Duodenal mucosa (tissue), 2 donors: ENCODE measurements at regions not wholly inside any gene's neighbourhood (a gene's known extent, or its start where the extent isn't known, plus 50 kb on each side); places are given as distances from the start of the nearest gene placed in this dataset.
"Not testable (repeated sequence)": the region's sequence is repeated elsewhere in the genome, so short reads cannot be mapped to it uniquely, and the experiment has no call there.

Experiments used
- H3K27ac ChIP-seq: one replicate; pipeline ENCODE4 v1.7.0; 2013; ENCODE audit warnings: low read depth, low read length
- H3K27me3 ChIP-seq, 2 donors: one replicate each; pipeline ENCODE4 v1.7.0; 2013; ENCODE audit warnings: low read length in 2 of 2, control low read depth in 1 of 2; ENCODE audit not compliant: insufficient read depth in 2 of 2, control insufficient read depth in 1 of 2
- H3K36me3 ChIP-seq, 2 donors: one replicate each; pipeline ENCODE4 v1.7.0; 2013; ENCODE audit warnings: low read length in 2 of 2, control low read depth in 1 of 2; ENCODE audit not compliant: insufficient read depth in 2 of 2, control insufficient read depth in 1 of 2
- H3K4me1 ChIP-seq, 2 donors: one replicate each; pipeline ENCODE4 v1.7.0; 2013; ENCODE audit warnings: low read length in 2 of 2, control low read depth in 1 of 2; ENCODE audit not compliant: insufficient read depth in 2 of 2, control insufficient read depth in 1 of 2
- H3K4me3 ChIP-seq, 2 donors: one replicate each; pipeline ENCODE4 v1.7.0; 2013; ENCODE audit warnings: low read length in 2 of 2, low read depth in 1 of 2
- H3K9ac ChIP-seq, 2 donors: one replicate each; pipeline ENCODE4 v1.7.0; 2013; ENCODE audit warnings: low read length in 2 of 2, low read depth in 1 of 2
- H3K9me3 ChIP-seq, 2 donors: one replicate each; pipeline ENCODE4 v1.7.0; 2013; ENCODE audit warnings: low read length in 2 of 2, control low read depth in 1 of 2; ENCODE audit not compliant: control insufficient read depth in 1 of 2

DNA sequence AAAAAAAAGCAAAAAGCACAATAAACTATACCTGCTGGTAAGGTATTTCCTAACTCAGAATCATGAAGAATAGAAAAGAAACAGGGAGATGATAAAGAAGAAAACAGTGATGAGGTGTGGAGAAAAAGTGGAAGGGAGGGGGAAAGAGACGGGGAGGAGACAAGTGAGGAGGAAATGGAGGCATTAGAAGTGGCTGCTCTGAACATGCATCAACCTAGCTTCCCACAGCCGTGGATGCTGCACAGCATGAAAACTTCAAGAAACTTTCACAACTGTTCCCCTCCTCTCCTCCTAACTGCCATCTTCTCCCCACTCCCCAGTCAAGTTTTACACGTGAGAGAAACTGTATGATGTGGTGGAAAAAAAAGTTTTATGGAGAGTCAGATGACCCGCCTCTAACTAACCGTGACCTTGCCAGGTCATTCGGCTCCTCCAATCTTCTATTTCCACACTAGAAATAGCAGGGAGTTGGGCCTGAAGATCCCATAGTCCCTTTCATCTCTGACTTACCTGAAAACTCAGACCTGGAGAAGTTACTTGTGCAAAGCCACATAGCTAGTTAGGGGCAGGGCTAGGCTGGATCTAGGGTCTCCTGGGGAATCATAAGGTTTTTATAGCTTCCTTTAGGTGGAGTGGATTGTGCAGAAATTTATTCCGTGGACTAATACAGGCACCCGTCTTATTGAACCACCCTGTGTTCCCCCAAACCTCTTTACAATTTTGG is 461.9 kb downstream of the KLF5 start:
- peak overlapping the region; percentile 37 to 40 for H3K4me3 ChIP-seq
- H3K36me3 ChIP-seq: no peaks in the 10 kb centered on the region
- no peak overlapping the region for H3K27ac ChIP-seq
- no peaks in the 10 kb centered on the region for H3K9me3 ChIP-seq
- peaks cover 7 to 8% of the 10 kb centered on the region in 2 donors for H3K4me1 ChIP-seq
- peak overlapping the region in 1 of 2 donors; percentile 12 for H3K9ac ChIP-seq
- no peaks in the 10 kb centered on the region for H3K27me3 ChIP-seq

DNA sequence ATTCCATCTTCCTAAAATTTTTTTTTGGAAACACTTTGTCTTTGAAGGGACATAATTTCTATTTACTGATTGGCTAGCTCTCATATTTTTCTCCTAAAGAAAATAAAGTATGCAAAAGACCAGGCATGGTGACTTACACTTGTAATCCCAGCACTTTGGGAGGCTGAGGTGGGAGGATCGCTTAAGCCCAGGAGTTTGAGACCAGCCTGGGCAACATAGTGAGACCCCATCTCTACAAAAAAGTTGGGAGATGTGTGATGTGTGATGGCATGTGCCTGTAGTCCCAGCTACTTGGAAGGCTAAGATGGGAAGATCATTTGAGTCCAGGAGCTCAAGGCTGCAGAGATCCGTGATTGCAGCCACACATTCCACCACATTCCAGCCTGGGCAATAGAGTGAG is 461.3 kb downstream of the KLF5 start:
- not testable (repeated sequence) for H3K4me3 ChIP-seq, H3K27me3 ChIP-seq, H3K9me3 ChIP-seq

DNA sequence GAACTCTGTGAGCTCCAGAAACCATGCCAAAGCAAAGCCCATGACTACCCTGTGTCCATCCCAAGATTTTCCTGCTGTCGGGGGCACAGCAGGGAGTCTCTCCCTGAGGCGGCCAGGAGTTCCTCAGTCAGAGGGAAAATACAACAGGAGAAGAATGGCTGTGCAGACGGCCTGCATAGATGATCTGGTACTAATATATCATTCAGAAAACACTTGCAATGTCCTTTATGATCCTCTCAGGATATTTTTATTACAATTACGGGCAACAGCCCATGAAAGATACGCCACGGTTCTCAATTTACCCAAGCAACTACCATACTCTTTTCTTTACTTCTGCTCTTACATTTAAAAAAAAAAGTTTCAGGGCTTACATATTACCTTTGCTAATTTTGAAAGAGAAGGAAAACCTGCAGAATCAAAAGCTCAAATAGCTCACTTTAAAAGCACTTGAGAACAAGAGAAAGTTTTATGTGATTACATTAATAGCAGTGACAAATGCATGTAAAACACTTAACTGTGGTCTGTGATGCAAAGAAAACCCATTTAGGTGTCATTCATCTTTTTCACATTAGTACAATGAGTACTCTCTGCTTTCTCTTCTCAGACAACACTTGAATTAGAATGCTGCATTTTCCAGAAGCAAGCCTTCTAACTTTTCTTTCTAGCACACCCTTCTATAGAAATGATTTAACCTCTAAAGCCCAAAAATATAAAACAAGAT is 460.8 kb downstream of the KLF5 start:
- no peaks in the 10 kb centered on the region for H3K27me3 ChIP-seq
- no peak overlapping the region for H3K9ac ChIP-seq
- no peak overlapping the region for H3K27ac ChIP-seq
- no peaks in the 10 kb centered on the region for H3K36me3 ChIP-seq
- no peak overlapping the region for H3K4me3 ChIP-seq
- peaks cover 7 to 8% of the 10 kb centered on the region in 2 donors for H3K4me1 ChIP-seq
- H3K9me3 ChIP-seq: no peaks in the 10 kb centered on the region

More for the DNA sequence above, 461.3 kb downstream of the KLF5 start:
- not testable (repeated sequence) for H3K36me3 ChIP-seq, H3K9ac ChIP-seq, H3K27ac ChIP-seq, H3K4me1 ChIP-seq

DNA sequence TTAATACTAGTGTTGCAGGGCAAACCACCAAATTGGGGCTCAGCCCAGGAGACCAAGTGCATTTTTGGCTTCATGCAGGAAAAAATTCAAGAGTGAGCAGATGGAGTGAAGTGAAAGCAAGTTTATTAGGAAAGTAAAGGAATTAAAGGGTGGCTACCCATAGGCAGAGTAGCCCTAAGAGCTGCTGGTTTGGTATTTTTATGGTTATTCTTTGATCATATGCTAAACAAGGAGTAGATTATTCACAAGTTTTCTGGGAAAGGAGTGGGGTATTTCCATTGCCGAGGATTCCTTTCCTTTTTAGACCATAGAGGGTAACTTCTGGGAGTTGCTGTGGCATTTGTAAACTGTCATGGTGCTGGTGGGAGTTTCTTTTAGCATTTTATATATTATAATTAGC is 459.0 kb downstream of the KLF5 start:
- no peaks in the 10 kb centered on the region for H3K9me3 ChIP-seq
- no peak overlapping the region for H3K9ac ChIP-seq
- H3K27me3 ChIP-seq: no peaks in the 10 kb centered on the region
- H3K4me1 ChIP-seq: peaks cover 7 to 8% of the 10 kb centered on the region in 2 donors
- H3K27ac ChIP-seq: no peak overlapping the region
- no peak overlapping the region for H3K4me3 ChIP-seq
- no peaks in the 10 kb centered on the region for H3K36me3 ChIP-seq

DNA sequence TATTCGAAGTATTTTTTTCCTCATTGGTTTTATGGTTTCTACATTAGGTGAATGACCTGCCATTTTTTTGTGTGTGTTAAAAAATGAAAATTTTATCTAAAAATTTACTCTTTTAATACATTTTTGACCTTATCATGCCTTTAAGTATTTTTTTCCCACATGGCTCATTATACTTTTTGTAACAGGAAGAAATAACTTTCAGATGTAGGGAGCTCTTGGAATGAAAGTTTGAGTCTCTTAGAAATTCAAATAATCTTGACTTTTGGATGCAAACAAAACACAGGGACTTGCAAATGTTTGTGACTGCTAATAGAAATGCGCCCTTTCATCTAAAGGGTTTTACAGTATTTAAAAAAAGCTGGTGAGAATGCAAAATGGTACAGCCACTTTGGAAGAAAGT is 457.9 kb downstream of the KLF5 start:
- H3K4me1 ChIP-seq: peaks cover 7 to 8% of the 10 kb centered on the region in 2 donors
- no peaks in the 10 kb centered on the region for H3K27me3 ChIP-seq
- no peak overlapping the region for H3K27ac ChIP-seq
- H3K4me3 ChIP-seq: no peak overlapping the region
- H3K36me3 ChIP-seq: no peaks in the 10 kb centered on the region
- no peaks in the 10 kb centered on the region for H3K9me3 ChIP-seq
- H3K9ac ChIP-seq: no peak overlapping the region

DNA sequence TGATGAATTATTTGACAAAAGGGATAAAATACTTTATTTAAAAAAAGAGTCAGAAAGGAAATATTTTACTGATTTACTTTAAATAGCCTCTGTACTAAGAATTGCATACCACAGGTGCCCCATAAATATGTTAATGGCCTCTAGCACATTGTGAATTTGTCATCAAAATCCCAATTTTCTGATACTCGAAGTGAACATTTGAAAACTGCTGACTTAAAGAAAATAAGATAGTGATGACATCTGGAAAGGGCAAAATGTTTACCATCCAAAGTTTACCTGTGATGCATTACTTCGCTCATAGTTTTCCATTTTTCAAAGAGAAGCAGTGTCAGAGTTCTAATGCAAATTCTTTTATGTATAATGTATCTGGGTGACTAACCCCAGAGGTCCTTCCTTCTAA is 455.4 kb downstream of the KLF5 start:
- Histone ChIP-seq H3K9ac (no peak overlapping the region), H3K27me3 (no peaks in the 10 kb centered on the region), H3K4me3 (no peak overlapping the region), H3K4me1 (no peaks in the 10 kb centered on the region), H3K9me3 (no peaks in the 10 kb centered on the region), H3K36me3 (no peaks in the 10 kb centered on the region), H3K27ac (no peak overlapping the region)

DNA sequence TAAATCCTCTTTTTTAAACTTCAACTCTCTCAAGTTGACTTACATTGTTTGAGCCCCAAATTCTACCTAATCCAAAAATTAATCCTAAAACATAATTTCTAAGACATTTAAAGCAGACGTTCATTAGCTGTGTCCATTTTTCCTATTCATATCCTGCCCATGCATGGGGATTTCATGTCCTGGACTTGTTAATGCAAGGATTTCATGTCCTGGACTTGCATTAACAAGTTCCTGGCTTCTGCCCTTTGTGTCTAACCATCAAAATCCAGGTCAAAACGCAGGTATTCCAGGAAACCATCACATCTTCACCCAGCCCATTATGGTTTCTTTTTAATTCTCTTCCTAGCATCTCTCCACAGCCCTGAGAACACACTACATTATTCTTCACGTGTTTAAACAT is 454.9 kb downstream of the KLF5 start:
- no peak overlapping the region for H3K27ac ChIP-seq
- H3K27me3 ChIP-seq: no peaks in the 10 kb centered on the region
- no peaks in the 10 kb centered on the region for H3K9me3 ChIP-seq
- H3K4me3 ChIP-seq: no peak overlapping the region
- no peak overlapping the region for H3K9ac ChIP-seq
- no peaks in the 10 kb centered on the region for H3K4me1 ChIP-seq
- H3K36me3 ChIP-seq: no peaks in the 10 kb centered on the region

DNA sequence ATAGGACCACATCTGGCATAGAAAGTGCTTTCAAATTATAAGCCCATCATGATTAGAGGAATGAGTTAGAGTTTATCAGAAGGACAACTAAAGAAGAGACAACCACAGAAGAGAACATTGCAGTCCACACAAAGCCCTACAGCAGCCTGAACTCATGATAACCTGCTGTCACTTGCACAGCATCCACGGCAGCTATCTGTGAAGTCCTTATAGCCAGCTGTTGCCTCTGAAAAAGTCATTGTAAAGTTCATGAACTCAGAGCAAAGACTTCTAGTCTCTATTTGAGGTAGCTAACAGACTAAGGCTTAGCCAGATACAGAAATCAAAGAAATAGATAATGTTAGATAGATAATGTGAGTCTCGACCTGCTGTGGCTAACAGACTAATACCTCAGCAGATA is 450.0 kb downstream of the KLF5 start:
- Histone ChIP-seq H3K9me3 (no peaks in the 10 kb centered on the region), H3K36me3 (no peaks in the 10 kb centered on the region)

DNA sequence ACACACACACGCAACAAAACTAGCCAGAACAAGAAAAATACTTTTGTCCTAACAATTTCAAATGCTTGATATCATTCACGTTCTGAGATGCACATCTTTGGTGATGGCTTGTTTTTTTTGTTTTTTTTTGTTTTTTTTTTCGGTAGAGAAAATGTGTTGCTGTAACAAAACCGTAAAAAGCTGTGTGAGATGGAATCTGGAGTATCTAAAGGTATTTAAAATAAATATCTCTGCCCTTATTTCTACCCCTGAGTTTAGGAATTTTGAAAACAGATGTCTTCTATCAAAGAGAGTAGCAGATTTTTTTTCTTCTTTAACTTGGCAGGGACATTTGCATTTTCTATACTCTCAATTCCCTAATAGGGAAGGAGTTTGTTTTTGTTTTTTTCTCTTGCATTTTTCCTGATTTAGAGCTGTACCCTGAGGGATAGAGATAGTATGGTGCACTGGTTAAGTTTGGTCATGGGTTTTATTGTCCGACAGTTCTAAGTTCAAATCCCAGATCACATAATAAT is 446.6 kb downstream of the KLF5 start:
- no peaks in the 10 kb centered on the region for H3K27me3 ChIP-seq
- no peaks in the 10 kb centered on the region for H3K4me1 ChIP-seq
- no peak overlapping the region for H3K9ac ChIP-seq
- H3K4me3 ChIP-seq: no peak overlapping the region
- no peaks in the 10 kb centered on the region for H3K36me3 ChIP-seq
- no peak overlapping the region for H3K27ac ChIP-seq
- H3K9me3 ChIP-seq: no peaks in the 10 kb centered on the region

More for the DNA sequence above, 450.0 kb downstream of the KLF5 start:
- Histone ChIP-seq H3K27ac (no peak overlapping the region), H3K4me1 (no peaks in the 10 kb centered on the region), H3K4me3 (no peak overlapping the region), H3K27me3 (no peaks in the 10 kb centered on the region), H3K9ac (no peak overlapping the region)

DNA sequence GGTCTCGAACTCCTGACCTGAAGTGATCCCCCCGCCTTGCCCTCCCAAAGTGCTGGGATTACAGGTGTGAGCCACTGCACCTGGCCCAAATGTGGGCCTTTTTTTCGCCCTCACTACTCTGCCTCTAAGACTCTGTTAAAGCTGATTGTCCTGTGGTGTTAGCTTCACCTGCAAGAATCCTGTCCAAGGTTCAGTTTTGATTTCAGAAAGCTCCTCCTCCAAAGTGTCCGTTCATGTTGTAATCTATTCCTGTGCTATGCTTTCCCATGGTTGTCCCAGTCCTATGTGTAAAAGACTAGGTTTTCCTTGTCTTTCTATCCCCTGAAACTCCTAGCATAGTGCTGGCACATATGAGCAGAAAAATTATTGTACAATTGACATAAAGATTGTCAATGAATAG is 440.9 kb downstream of the KLF5 start:
- H3K27ac ChIP-seq: no peak overlapping the region
- no peaks in the 10 kb centered on the region for H3K4me1 ChIP-seq
- no peaks in the 10 kb centered on the region for H3K9me3 ChIP-seq
- H3K36me3 ChIP-seq: no peaks in the 10 kb centered on the region
- no peaks in the 10 kb centered on the region for H3K27me3 ChIP-seq
- no peak overlapping the region for H3K4me3 ChIP-seq
- no peak overlapping the region for H3K9ac ChIP-seq
